Spleen (tissue), 11 donors: ENCODE measurements at regions not wholly inside any gene's neighbourhood (a gene's known extent, or its start where the extent isn't known, plus 50 kb on each side); places are given as distances from the start of the nearest gene placed in this dataset.

Experiments
- DNase-seq: peaks from one replicate; pipeline ENCODE4 v3.0.0-alpha.2; 2020
- H3K27ac ChIP-seq, 8 donors: fragments of 200-600 bp; sonication (generic) in 7 of 8; 1 replicate in 4 of 8; 2 replicates in 4 of 8; pipeline versions ENCODE4 v1.5.0 to v1.8.0; 2016 to 2021; ENCODE audit warnings: inconsistent platforms in 4 of 8, mild to moderate bottlenecking in 4 of 8, moderate library complexity in 1 of 8
- H3K27me3 ChIP-seq, 7 donors: fragments of 200-600 bp; sonication (generic) in 6 of 7; replicated peaks in 1 of 7; 1 replicate in 4 of 7; 2 replicates in 3 of 7; pipeline versions ENCODE4 v1.5.0 to v1.8.0; 2016 to 2021; ENCODE audit warnings: inconsistent platforms in 3 of 7, mild to moderate bottlenecking in 1 of 7
- H3K36me3 ChIP-seq, 6 donors: fragments of 200-600 bp; sonication (generic) in 5 of 6; 1 replicate in 4 of 6; 2 replicates in 2 of 6; pipeline versions ENCODE4 v1.5.0 to v1.8.0; 2016 to 2021; ENCODE audit warnings: inconsistent platforms in 2 of 6
- H3K4me1 ChIP-seq, 6 donors: fragments of 200-600 bp; sonication (generic) in 5 of 6; 1 replicate in 3 of 6; 2 replicates in 3 of 6; pipeline versions ENCODE4 v1.5.0 to v1.8.0; 2016 to 2021; ENCODE audit warnings: inconsistent platforms in 3 of 6
- H3K4me3 ChIP-seq, 8 donors: fragments of 200-600 bp; sonication (generic) in 7 of 8; 1 replicate in 4 of 8; 2 replicates in 4 of 8; pipeline versions ENCODE4 v1.5.0 to v1.8.0; 2016 to 2021; ENCODE audit warnings: inconsistent platforms in 4 of 8, mild to moderate bottlenecking in 4 of 8, moderate library complexity in 2 of 8
- H3K9me3 ChIP-seq, 8 donors: fragments of 200-600 bp; sonication (generic) in 7 of 8; 1 replicate in 4 of 8; 2 replicates in 4 of 8; pipeline versions ENCODE4 v1.5.0 to v1.8.0; 2016 to 2021; ENCODE audit warnings: inconsistent platforms in 4 of 8
- POLR2A ChIP-seq, 3 donors: fragments of 450-650 bp; IDR thresholded peaks; one replicate each; pipeline ENCODE4 v1.5.1; 2017; ENCODE audit warnings: antibody characterized with exemption in 3 of 3, mild to moderate bottlenecking in 1 of 3
- POLR2AphosphoS5 ChIP-seq, 3 donors: sonication (generic); formaldehyde crosslinking; IDR thresholded peaks; one replicate each; pipeline ENCODE4 v1.5.1; 2017; ENCODE audit warnings: antibody characterized with exemption in 3 of 3
- WGBS, 5 donors: extraction: QIAGEN DNeasy Blood & Tissue Kit in 3 of 5; methylation state at CpG; one replicate each; pipeline versions ENCODE4 v1.1.5 to v1.1.7; 2013 to 2018; 5-methylcytosine and 5-hydroxymethylcytosine counted together
- intact Hi-C: fragments of 100-400 bp; cut with DNase I; formaldehyde crosslinking; loops from one replicate; pipeline ENCODE4 v1.15.0; 2023; ENCODE audit warnings: low total_unique reads
- TF ChIP-seq, protein P1 (sequence below), 11 experiments: fragments of 200-600 bp in 7 of 11; fragments of 450-650 bp in 4 of 11; sonication (generic) in 4 of 11; IDR thresholded peaks in 8 of 11; conservative IDR thresholded peaks in 3 of 11; 1 replicate in 7 of 11; 2 replicates in 4 of 11; pipeline versions ENCODE4 v1.4.0 to v1.8.0; 2016 to 2021; ENCODE audit warnings: antibody characterized with exemption in 11 of 11, inconsistent platforms in 4 of 11, mild to moderate bottlenecking in 1 of 11
- donor health status: healthy with polysubstance abuse.
- donor health status: DM: no; HTN: no; CAD: no; lungs with moderate emphysema.
- donor health status: DM: no; HTN: no; CAD: no.
- donor health status: Bipolar disorder and iron deficiency.
- donor health status: healthy.
- donor health status: DM: no; HTN: no; CAD: no.
- donor health status: DM: yes; HTN: yes; CAD: no.

DNA sequence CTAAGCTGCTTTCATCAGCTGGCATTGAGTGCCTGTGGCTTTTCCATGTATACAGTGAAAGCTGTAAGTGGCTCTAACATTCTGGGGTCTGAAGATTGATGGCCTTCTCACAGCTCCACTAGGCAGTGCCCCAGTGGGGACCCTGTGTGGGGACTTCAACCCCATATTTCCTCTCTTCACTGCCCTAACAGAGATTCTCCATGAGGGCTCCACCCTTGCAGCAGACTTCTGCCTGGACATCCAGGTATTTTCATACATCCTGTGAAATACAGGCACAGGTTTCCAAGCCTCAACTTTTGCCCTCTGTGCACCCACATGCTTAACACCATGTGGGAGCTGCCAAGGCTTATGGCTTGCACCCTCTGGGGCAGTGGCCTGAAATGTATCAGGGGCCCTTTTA lies 188.2 kb upstream of the SYT4 start:
- no peak for DNase-seq
- TF ChIP-seq POLR2AphosphoS5 (IDR thresholded peaks at IDR 0.05) (no peak), POLR2A (IDR thresholded peaks at IDR 0.05) (no peak)
- TF ChIP-seq, protein P1, sequence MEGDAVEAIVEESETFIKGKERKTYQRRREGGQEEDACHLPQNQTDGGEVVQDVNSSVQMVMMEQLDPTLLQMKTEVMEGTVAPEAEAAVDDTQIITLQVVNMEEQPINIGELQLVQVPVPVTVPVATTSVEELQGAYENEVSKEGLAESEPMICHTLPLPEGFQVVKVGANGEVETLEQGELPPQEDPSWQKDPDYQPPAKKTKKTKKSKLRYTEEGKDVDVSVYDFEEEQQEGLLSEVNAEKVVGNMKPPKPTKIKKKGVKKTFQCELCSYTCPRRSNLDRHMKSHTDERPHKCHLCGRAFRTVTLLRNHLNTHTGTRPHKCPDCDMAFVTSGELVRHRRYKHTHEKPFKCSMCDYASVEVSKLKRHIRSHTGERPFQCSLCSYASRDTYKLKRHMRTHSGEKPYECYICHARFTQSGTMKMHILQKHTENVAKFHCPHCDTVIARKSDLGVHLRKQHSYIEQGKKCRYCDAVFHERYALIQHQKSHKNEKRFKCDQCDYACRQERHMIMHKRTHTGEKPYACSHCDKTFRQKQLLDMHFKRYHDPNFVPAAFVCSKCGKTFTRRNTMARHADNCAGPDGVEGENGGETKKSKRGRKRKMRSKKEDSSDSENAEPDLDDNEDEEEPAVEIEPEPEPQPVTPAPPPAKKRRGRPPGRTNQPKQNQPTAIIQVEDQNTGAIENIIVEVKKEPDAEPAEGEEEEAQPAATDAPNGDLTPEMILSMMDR (IDR thresholded peaks at IDR 0.05 in 8 of 11, conservative IDR thresholded peaks at IDR 0.05 in 3 of 11), result no peak

GRCh38 chr18:43471873-43472272 lies 194.6 kb upstream of the SYT4 start:
- TF ChIP-seq POLR2AphosphoS5 (IDR thresholded peaks at IDR 0.05) (no peak), POLR2A (IDR thresholded peaks at IDR 0.05) (no peak)
- TF ChIP-seq, protein P1 (IDR thresholded peaks at IDR 0.05 in 8 of 11, conservative IDR thresholded peaks at IDR 0.05 in 3 of 11), result no peak
- 61 to 78% (median 74%) methylated on average over 5 of the region's 5 CpGs for WGBS, 5 donors
- Histone ChIP-seq H3K4me3 (no peak overlapping the region), H3K4me1 (no peaks in the 10 kb centered on the region), H3K27me3 (no peaks in the 10 kb centered on the region), H3K9me3 (peaks cover 0 to 2% (median 0%) of the 10 kb centered on the region in 8 donors), H3K27ac (no peak overlapping the region), H3K36me3 (no peaks in the 10 kb centered on the region)
- no peak for DNase-seq
- intact Hi-C loops, result no loop called here

More for the DNA sequence above, 188.2 kb upstream of the SYT4 start:
- no peak overlapping the region for H3K27ac ChIP-seq
- H3K4me1 ChIP-seq, result no peaks in the 10 kb centered on the region
- intact Hi-C loops, result no loop called here
- no peaks in the 10 kb centered on the region for H3K36me3 ChIP-seq
- H3K27me3 ChIP-seq, result no peaks in the 10 kb centered on the region
- H3K9me3 ChIP-seq, result peaks cover 0 to 33% (median 26%) of the 10 kb centered on the region in 8 donors
- no peak overlapping the region for H3K4me3 ChIP-seq

DNA sequence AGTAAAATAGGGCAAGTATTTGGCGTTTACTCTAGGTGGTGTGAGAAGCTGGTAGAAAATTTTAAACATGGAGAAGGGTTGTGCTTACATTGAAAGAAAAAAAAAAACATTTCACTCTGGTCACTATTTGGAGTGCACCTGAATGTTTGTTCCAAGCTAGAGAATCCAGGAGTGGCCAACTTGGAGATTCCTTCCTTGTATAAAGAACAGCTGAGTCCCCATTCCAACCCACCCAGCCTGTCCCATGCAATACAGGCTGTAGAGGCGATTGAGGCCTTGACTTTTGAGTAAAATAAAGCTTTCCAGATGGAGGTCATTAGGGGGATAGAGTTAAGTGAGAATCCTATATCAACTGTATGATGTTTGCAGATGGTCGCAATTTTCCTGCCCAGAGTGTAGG lies 203.8 kb upstream of the SYT4 start:
- no peaks in the 10 kb centered on the region for H3K27me3 ChIP-seq
- no peak overlapping the region for H3K4me3 ChIP-seq
- TF ChIP-seq, protein P1 (IDR thresholded peaks at IDR 0.05 in 8 of 11, conservative IDR thresholded peaks at IDR 0.05 in 3 of 11), result no peak
- TF ChIP-seq POLR2AphosphoS5 (IDR thresholded peaks at IDR 0.05) (no peak), POLR2A (IDR thresholded peaks at IDR 0.05) (no peak)
- intact Hi-C loops, result no loop called here
- no peak for DNase-seq
- H3K9me3 ChIP-seq, result peaks cover 0 to 15% (median 5%) of the 10 kb centered on the region in 8 donors
- no peak overlapping the region for H3K27ac ChIP-seq
- no peaks in the 10 kb centered on the region for H3K36me3 ChIP-seq
- WGBS, 5 donors, result 70 to 89% (median 79%) methylated on average over 3 of the region's 3 CpGs
- H3K4me1 ChIP-seq, result no peaks in the 10 kb centered on the region

- Histone ChIP-seq H3K9me3 (peaks cover 0 to 26% (median 15%) of the 10 kb centered on the region in 8 donors), H3K27me3 (no peaks in the 10 kb centered on the region), H3K4me1 (no peaks in the 10 kb centered on the region), H3K27ac (no peak overlapping the region), H3K4me3 (no peak overlapping the region), H3K36me3 (no peaks in the 10 kb centered on the region)
- intact Hi-C loops, result no loop called here
- TF ChIP-seq POLR2AphosphoS5 (IDR thresholded peaks at IDR 0.05) (no peak), POLR2A (IDR thresholded peaks at IDR 0.05) (no peak)
- TF ChIP-seq, protein P1 (IDR thresholded peaks at IDR 0.05 in 8 of 11, conservative IDR thresholded peaks at IDR 0.05 in 3 of 11), result no peak
- WGBS, 5 donors, result 82 to 87% (median 84%) methylated on average over 14 of the region's 14 CpGs
- DNase-seq, result peak; percentile 70
Observed at GRCh38 chr18:43482136-43482535, 204.8 kb upstream of the SYT4 start.
